Skeletal muscle cell (primary cell): ENCODE measurements at regions not wholly inside any gene's neighbourhood (a gene's known extent, or its start where the extent isn't known, plus 50 kb on each side); places are given as distances from the start of the nearest gene placed in this dataset.

Source experiments
- DNase-seq: peaks from one replicate; pipeline ENCODE4 v3.0.0-alpha.2; 2010; ENCODE audit warnings: low read depth
- H3K4me3 ChIP-seq: 2 replicates; pipeline ENCODE4 v1.5.1; 2011; ENCODE audit warnings: low read depth, mild to moderate bottlenecking, control low read depth, low read length, moderate library complexity

DNA sequence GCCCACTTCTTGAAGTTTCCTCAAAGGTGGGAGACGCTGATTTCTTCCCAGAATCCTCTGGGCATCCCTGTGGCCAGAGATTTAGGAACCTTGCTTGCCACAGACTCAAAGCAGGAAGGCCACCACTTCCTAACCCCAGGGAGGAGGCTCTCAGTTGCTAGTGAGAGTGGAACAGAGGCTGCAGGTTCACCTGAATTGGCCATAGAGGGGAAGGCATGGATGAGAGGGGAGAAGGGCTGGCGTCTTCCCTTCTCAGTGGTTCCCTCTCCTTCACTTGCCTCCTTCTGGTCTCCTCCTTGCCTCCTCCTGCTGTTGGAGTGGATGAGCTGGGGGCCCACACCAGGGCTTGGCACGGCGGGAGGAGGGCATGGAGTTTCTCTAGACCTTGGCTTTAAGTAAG lies 185.7 kb downstream of the ADAMTS15 start:
- no peak overlapping the region for H3K4me3 ChIP-seq
- no peak for DNase-seq

DNA sequence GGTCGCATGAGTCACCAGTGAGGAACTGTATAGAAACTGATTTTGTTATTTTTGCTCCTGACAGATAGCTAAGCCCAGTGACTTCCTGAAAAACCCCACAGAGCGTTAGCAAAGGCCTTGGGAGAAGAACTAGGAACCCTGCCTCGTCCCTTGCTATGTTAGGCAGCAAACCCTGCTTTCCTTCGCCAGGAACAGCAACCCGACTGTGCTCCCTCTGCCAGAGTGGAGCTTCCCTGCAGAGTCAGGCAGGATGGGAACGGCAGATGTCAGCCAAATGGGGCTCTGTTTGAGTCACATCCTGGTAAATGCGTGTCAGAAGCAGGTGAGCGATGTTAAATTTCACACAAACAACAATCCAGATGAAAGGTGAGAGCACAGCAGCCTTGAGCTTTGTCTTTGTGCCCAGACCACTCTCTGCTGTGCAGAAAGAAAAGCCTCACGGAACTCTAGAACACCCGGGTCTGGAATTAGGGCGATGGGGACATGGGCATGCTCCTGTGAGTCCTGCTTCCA lies 186.6 kb downstream of the ADAMTS15 start:
- H3K4me3 ChIP-seq = no peak overlapping the region

DNA sequence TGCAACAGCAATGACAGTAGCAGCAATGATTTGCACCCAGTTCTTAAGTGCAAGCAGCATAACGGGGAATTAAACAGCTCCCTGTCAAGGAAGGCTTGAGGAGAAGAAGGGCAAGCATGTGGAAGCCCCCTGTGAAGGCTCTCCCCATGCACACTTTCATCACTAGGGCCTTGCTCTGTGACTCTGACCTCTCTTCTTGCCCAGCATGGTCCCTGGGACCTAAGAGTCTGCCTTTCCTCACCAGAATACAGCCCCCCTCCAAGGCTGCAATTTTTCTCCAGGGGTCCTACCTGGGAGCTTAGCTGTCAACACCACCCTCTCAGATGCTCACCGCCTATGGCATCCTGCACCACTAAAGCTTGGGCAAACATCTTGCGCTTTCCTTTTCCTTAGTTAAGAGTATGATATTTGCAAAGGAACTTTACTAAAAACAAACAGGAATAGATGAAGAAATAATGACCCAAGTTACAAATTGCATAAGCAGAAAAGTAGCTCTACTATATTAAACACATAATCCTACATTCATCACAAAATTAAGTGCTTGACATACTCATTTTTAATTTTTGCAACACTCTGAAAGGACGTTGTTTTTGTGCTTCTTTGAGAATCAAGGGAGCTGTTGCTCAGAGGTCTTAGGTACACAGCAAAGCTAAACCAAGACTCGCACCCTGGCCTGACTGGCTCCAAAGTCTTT lies 187.6 kb downstream of the ADAMTS15 start:
- DNase-seq = no peak
- no peak overlapping the region for H3K4me3 ChIP-seq

More for the DNA sequence above, 186.6 kb downstream of the ADAMTS15 start:
- peak; percentile 47 for DNase-seq

DNA sequence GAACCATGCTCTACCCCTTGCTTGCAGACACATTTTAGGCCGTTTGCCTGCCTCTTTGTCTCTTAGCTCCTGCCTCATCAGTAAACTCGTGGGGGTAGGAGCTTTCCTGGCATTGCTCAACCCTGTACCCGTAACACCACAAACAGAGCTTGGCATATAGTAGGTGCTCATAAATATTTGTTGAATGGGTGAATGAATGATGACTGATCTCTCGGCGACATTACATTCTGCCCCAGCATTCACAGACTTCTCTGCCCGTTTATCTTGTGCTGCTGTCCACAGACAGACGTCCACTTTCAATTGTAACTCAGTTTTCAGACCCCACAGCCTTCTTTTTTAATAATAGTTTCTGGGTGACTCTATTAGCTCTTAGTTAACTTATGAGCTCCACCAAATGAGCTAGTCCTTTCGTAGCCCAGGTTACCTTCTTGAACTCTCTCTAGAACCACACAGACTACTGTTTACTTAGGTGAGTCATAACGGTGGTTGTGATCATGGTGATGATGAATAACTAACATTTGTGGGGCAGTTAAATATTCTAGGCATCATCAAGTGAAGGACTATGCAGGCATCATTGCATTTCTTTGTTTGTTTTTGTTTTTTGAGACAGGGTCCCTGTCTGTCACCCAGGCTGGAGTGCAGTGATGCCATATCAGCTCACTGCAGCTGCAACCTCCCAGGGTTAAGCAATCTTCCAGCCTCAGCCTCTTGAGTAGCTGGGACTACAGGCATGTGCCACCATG lies 188.4 kb downstream of the ADAMTS15 start:
- H3K4me3 ChIP-seq = no peak overlapping the region
- DNase-seq = peak; percentile 54

- no peak overlapping the region for H3K4me3 ChIP-seq
- no peak for DNase-seq
These were observed 189.1 kb downstream of the ADAMTS15 start for GRCh38 chr11:130637566-130637965.

- no peak for DNase-seq
- H3K4me3 ChIP-seq = no peak overlapping the region
These were observed 189.6 kb downstream of the ADAMTS15 start for GRCh38 chr11:130638033-130638432.

GRCh38 chr11:130638624-130639023 lies 190.2 kb downstream of the ADAMTS15 start:
- DNase-seq = no peak
- no peak overlapping the region for H3K4me3 ChIP-seq

DNA sequence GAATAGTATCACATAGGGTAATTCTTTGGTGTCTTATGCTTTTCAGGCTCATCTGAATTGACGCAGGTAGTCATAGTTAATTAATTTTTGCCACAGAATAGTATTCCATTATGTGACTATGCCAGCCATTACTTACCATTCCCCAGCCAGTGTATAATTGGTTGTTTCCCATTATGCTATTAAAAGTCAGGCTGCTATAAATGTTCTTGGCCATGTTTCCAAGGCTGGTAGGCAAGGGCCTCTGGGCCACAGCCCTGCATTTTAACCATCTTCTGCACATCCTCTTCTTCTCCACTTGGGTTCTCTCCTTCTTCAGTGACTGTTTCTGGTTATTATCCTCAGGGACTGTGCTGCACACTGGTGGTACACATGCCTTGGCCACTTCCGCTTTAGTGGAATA lies 190.9 kb downstream of the ADAMTS15 start:
- no peak overlapping the region for H3K4me3 ChIP-seq
- DNase-seq = no peak

DNA sequence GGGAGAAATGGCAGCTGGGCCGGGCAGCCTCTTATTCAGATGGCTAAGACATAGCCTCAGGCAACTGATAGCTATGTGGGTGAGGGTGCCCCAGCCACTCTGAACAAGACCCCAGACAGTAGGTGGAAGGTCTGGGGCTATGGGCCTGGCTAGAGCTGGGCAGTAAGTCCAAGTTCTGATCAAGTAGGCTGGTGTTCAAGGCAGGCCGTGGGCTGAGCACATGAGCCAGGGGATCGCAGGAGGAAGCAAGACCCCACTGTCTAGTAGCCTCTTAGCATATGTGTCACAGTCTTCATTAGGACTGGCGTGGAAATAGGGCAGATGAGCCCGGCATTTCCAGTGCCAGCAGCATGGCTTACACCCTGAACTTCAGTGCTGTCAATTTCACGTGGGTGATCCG lies 192.1 kb downstream of the ADAMTS15 start:
- H3K4me3 ChIP-seq = no peak overlapping the region
- no peak for DNase-seq

DNA sequence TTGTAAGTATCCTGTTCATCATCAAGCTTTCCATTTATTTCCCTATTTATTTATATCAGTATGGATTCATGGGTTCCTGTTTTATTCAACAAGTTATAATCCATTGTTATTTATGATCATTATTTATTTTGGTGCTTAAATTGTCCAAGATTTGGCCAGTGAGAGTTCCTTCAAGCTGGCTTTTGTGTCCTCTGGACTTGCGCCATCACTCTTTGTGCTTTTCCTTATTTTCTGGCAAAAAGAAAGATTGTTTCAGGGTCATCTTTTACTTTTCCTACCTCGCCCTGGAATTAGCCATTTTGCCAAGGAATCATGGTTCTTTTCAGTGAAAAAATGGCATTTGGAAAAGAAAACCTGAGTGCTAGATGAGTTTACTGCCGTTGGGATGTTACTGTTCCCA lies 193.4 kb downstream of the ADAMTS15 start:
- DNase-seq = no peak
- H3K4me3 ChIP-seq = no peak overlapping the region

DNA sequence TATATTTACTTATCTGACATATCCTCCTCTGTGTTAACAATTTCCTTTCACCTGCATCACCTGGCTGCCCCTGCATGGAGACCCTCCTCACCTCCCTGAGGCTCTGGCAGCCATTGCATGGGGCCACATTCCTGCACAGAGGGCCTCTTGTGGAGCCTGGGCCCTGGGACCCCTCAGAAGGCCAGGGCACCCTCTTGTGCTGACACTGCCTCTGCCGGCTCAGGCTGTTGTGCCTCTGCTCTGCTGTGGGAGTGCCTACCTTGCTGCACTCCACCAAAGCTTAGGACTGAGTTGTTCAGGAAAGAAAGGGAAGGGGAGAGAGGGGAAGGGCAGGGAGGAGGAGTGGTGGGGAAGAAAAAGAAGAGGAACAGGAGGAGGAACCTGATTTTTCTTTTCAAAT lies 194.5 kb downstream of the ADAMTS15 start:
- H3K4me3 ChIP-seq = no peak overlapping the region
- DNase-seq = no peak

DNA sequence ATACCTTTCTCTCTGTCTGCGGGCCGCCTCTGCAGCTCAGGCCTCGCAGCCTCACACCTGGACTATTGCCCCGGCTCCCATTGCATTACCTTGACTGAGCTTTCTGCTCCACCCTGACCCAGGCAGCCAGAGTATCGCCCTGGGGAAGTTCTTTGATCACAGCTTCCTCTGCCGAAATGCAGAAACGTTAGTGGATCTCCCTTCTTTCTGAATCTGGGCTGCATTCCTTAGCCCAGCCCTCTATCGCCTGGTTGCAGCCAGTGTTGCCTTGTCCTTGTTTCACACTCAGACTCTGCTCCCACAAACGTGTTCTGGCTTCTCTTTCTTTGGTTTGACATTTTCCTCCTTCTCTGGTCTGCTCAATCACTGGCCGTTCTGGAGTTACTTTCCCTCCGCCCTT lies 195.7 kb downstream of the ADAMTS15 start:
- H3K4me3 ChIP-seq = no peak overlapping the region
- DNase-seq = no peak

DNA sequence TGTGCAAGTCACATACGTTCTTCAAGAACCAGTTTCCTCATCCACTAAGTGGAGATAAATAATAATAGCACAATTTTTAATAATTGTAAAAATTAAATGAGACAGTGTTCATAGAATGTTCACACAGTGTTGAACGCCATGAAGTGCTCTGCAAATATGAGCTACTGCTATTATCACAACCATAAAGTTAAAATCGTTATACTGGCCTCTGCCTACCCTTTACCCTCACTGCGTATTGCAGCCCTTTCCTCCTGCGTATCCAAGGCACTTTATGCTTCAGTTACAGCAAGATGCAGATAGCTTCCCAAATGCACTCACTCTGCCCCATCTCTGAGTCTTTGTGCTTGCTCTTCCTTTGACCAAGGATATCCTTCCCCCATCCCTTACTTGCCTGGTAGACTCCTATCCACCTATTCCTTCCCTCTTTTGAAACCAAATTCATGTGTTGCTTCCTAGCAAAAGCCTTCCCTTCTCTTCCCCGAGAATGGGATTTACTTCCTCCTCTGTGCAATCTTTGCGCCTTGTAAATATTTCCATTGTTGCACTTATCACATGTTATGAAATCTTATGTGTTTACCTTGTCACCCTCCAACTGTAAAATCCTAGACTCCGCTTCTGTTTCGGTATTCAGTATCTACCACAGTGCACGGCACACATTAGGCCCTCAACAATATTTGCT lies 196.9 kb downstream of the ADAMTS15 start:
- no peak for DNase-seq

GRCh38 chr11:130645843-130646197 lies 197.4 kb downstream of the ADAMTS15 start:
- no peak for DNase-seq
- H3K4me3 ChIP-seq = no peak overlapping the region

More for the DNA sequence above, 196.9 kb downstream of the ADAMTS15 start:
- no peak overlapping the region for H3K4me3 ChIP-seq

GRCh38 chr11:130646881-130647280 lies 198.4 kb downstream of the ADAMTS15 start:
- no peak for DNase-seq
- H3K4me3 ChIP-seq = no peak overlapping the region

DNA sequence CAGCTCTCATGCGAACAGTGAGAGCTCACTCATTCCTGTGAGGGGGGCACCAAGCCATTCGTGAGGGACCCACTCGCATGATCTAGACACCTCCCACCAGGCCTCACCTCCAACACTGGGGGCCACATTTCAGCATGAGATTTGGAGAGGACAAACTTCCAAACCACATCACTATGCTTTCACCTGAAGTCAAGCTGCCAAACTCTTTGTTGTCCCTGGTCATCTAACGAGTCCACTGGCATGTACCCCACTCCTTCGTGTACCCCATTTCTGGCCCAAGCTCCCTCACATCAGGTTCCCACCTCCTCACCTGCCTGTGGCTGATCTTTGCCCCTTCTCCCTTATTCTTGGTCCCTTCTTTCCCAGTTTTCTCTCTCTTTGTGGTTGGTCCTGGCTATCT lies 198.9 kb downstream of the ADAMTS15 start:
- H3K4me3 ChIP-seq = no peak overlapping the region
- no peak for DNase-seq

DNA sequence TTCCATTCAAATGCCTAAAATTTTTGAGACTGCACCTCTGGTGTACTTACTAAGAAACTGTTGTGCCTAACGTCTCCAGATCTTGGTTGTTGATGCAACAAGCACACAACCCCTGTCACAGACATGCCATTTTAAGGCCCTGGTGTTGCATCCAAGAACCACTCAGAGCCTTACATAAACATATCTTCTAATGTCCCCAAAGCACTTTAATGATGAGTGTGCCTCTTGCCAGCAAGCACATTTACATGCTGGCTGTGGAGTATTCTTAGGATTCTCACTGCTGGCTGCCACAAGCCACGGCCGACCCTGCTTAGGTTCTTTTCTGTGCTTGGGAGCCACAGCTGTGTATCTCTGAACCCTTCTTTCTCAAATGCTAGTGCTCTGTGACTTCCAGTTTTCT lies 201.4 kb downstream of the ADAMTS15 start:
- H3K4me3 ChIP-seq = no peak overlapping the region
- no peak for DNase-seq

DNA sequence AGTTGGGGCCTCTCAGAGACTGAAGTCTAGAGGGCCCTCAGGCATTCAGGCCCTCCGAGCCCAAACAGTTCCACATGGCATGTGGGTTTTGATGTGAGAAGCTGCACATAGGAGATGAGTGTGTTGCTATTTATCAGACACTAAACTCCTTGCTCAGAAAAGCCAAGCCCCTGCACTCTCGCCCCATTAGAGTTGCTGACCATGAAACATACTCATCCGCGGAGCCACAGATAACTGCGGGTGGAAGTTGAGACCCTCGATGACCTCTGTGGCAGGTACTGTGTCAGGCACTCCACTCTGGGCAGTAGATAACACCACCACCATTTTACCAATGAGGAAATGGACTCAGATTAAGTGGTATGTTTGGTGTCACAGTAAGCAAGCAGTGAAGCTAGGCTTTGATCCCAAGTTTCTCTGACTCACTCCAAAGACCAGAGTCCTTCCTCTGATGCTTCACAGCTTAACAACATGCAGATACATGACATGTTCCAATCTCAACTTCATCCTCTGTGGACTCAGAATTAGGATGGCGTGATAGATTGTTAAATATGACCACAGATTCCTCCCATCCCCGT lies 202.1 kb downstream of the ADAMTS15 start:
- no peak overlapping the region for H3K4me3 ChIP-seq
- DNase-seq = no peak

DNA sequence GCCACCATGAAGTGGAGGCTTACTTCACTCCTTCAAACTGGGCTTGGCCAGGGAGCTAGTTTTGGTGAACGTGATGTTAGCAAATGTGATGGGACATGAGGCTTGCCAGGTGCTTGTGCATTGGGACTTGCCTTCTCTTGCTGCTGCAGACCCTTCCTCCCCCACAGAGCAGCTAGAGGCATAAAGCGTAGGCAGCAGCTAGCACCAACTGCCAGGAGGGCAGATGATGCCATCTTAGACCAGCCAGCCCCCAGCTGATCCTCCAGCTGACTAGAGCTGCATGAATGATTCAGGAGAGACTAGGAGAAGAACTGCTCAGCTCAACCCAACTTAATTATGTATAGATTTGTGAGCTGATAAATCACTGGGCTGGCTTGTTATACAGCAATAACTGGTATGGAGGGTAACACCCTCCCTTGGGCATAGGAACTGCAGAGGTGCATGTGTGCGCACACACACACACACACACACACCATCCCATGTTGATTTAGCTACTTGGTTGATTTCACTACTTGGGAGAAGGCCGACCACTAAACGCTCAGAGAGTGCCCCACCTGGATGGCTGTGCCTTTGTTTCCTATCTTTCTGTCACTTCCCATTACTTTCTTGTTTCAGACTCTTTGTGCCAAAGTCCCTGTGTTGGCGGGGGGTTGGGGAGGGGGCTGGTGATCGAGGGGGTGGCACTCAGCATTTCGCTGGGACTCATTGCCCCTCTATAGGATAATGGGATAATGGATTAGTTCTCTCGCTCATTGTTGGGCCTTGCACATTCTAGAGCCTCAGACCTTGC lies 202.8 kb downstream of the ADAMTS15 start:
- H3K4me3 ChIP-seq = no peak overlapping the region
- DNase-seq = no peak
